Mucosa of rectum (tissue), 2 donors: ENCODE measurements at regions not wholly inside any gene's neighbourhood (a gene's known extent, or its start where the extent isn't known, plus 50 kb on each side); places are given as distances from the start of the nearest gene placed in this dataset.
"Not testable (repeated sequence)": the region's sequence is repeated elsewhere in the genome, so short reads cannot be mapped to it uniquely, and the experiment has no call there.

ENCODE experiments used
- H3K27ac ChIP-seq, 2 donors: one replicate each; pipeline ENCODE4 v1.7.0; 2013; ENCODE audit warnings: inconsistent platforms in 2 of 2, low read depth in 2 of 2, low read length in 2 of 2
- H3K27me3 ChIP-seq, 2 donors: one replicate each; pipeline ENCODE4 v1.7.0; 2013; ENCODE audit warnings: low read length in 2 of 2; ENCODE audit not compliant: control insufficient read depth in 2 of 2, insufficient read depth in 2 of 2
- H3K36me3 ChIP-seq, 2 donors: one replicate each; pipeline ENCODE4 v1.7.0; 2013; ENCODE audit warnings: low read length in 2 of 2; ENCODE audit not compliant: control insufficient read depth in 2 of 2, insufficient read depth in 2 of 2
- H3K4me1 ChIP-seq, 2 donors: one replicate each; pipeline ENCODE4 v1.7.0; 2013; ENCODE audit warnings: low read length in 2 of 2, mild to moderate bottlenecking in 1 of 2; ENCODE audit not compliant: control insufficient read depth in 2 of 2, insufficient read depth in 2 of 2
- H3K4me3 ChIP-seq, 2 donors: one replicate each; pipeline ENCODE4 v1.7.0; 2013; ENCODE audit warnings: low read length in 2 of 2
- H3K9ac ChIP-seq, 2 donors: one replicate each; pipeline ENCODE4 v1.7.0; 2013; ENCODE audit warnings: low read length in 2 of 2, low read depth in 1 of 2, mild to moderate bottlenecking in 1 of 2
- H3K9me3 ChIP-seq, 2 donors: one replicate each; pipeline ENCODE4 v1.7.0; 2013; ENCODE audit warnings: low read length in 2 of 2; ENCODE audit not compliant: control insufficient read depth in 2 of 2
- donor health status: healthy.
- donor health status: Normal muscosa, but diverticular disease.

DNA sequence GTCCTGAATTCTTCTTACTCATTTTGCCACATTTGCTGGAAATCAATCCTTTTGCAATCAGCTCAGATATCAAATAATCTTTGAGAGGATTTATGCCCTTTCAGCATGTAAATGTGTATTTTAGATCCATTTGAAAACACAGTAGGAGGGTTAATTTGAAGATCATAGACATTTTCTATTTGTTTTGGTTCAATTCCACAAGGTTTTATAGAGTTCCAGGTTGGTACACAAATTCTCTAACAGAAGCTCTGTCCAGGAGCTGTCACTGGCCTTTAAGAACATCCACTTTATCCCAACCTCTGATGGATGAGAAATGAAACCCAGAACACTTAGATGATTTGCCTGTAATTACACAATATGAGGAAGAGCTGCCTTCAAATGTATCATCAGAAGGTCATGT lies 157.3 kb upstream of the CHAC2 start:
- H3K9me3 ChIP-seq = no peaks in the 10 kb centered on the region
- no peaks in the 10 kb centered on the region for H3K27me3 ChIP-seq

DNA sequence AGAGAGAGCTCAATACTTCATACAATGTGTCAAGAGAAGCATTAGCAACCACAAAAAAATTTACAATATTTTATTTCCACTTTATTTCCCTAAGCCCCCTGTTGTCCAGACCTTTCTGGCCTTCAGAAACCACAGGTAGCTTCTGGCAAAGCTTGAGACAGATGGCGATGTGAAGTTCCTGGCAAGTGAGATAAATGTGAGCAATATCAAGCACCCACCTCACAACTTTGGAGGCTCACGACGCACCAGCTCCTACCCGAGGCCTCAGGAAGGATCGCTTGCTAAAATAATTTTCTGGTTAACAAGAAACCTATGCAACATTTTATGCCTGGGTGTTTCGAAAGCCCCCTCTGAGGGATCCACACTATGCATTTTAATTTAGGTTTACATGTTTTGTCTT lies 158.1 kb upstream of the CHAC2 start:
- H3K9me3 ChIP-seq = no peaks in the 10 kb centered on the region
- no peak overlapping the region for H3K9ac ChIP-seq

More for the DNA sequence above, 157.3 kb upstream of the CHAC2 start:
- Histone ChIP-seq H3K4me1 (no peaks in the 10 kb centered on the region), H3K9ac (no peak overlapping the region), H3K36me3 (no peaks in the 10 kb centered on the region), H3K4me3 (no peak overlapping the region), H3K27ac (no peak overlapping the region)

DNA sequence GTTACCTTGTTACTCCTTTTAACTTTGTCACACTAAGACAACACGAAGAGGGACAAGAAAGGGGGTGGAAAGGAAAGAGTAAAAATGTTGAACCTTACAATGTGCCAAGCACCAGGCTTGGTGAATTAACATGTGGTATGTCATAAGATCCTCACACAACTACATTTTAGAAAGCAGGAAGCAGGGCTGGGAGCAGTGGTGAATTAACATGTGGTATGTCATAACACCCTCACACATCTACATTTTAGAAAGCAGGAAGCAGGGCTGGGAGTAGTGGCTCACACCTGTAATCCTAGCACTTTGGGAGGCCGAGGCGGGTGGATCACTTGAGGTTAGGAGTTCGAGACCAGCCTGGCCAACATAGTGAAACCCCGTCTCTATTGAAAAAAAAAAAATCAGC lies 159.3 kb upstream of the CHAC2 start:
- no peaks in the 10 kb centered on the region for H3K36me3 ChIP-seq
- no peaks in the 10 kb centered on the region for H3K27me3 ChIP-seq
- no peak overlapping the region for H3K4me3 ChIP-seq
- H3K9ac ChIP-seq = no peak overlapping the region
- no peak overlapping the region for H3K27ac ChIP-seq
- no peaks in the 10 kb centered on the region for H3K4me1 ChIP-seq
- no peaks in the 10 kb centered on the region for H3K9me3 ChIP-seq

More for the DNA sequence above, 158.1 kb upstream of the CHAC2 start:
- Histone ChIP-seq H3K4me1 (no peaks in the 10 kb centered on the region), H3K4me3 (no peak overlapping the region), H3K27ac (no peak overlapping the region), H3K36me3 (no peaks in the 10 kb centered on the region), H3K27me3 (no peaks in the 10 kb centered on the region)

DNA sequence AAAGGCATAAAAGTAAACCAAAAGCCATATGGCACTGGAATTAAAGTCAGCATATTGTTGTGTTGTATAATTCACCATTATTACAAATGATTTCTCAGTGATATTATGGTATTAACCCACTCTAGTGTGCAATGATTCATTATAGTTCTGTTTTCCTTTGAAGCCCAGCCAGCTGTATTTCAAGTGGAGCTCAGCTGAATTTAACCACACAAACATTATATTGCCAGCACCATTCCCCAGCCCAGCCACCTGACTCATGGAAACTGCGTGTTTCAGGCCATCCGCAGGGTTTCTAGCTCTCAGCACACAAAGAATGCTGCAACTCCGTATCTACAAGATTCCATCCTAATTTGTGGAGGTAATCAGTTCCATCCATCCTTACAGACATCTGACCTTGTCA lies 166.8 kb upstream of the CHAC2 start:
- no peak overlapping the region for H3K4me3 ChIP-seq
- no peaks in the 10 kb centered on the region for H3K27me3 ChIP-seq
- H3K27ac ChIP-seq = no peak overlapping the region
- no peaks in the 10 kb centered on the region for H3K4me1 ChIP-seq
- no peaks in the 10 kb centered on the region for H3K9me3 ChIP-seq
- H3K36me3 ChIP-seq = no peaks in the 10 kb centered on the region
- H3K9ac ChIP-seq = no peak overlapping the region

DNA sequence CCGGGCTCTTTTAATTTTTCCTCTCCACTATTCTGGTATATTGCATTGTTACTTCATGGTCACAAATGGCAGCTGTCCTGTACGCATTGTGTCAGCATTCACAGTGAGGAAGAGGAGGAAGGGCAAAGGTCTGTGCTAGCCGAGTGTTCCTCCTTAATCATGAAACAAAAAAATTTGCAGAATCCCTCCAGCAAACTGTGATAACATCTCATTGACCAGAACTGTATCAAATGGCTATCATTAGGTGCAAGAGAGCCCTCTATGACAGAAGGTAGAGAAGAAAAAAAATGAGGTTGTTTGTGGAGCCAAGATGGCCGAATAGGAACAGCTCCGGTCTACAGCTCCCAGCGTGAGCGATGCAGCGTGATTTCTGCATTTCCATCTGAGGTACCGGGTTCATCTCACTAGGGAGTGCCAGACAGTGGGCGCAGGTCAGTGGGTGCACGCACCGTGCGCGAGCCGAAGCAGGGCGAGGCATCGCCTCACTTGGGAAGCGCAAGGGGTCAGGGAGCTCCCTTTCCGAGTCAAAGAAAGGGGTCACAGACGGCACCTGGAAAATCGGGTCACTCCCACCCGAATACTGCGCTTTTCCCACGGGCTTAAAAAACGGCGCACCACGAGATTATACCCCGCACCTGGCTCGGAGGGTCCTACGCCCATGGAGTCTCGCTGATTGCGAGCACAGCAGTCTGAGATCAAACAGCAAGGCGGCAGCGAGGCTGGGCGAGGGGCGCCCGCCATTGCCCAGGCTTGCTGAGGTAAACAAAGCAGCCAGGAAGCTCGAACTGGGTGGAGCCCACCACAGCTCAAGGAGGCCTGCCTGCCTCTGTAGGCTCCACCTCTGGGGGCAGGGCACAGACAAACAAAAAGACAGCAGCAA lies 180.6 kb upstream of the CHAC2 start:
- not testable (repeated sequence) for H3K27ac ChIP-seq, H3K9me3 ChIP-seq, H3K4me3 ChIP-seq, H3K9ac ChIP-seq, H3K27me3 ChIP-seq, H3K36me3 ChIP-seq, H3K4me1 ChIP-seq

DNA sequence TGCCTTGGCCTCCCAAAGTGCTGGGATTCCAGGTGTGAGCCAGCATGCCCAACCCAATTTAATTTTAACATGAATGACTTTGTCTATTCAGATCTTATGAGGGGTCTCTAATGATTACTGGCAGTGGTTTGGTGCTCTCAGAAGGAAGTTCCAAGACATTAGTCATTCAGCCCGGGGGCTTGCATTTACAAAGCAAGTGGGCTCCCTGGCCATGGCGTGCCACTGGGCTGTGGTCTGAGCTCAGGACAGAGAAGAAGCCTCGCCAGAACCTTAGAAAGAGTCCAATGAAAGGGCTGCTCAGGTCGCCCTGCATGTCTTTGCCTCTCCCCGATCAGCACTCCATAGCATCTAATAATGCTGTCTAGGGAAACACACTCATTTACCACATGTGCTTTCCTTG lies 182.6 kb upstream of the CHAC2 start:
- H3K4me3 ChIP-seq = no peak overlapping the region
- H3K27me3 ChIP-seq = no peaks in the 10 kb centered on the region
- H3K4me1 ChIP-seq = no peaks in the 10 kb centered on the region
- H3K9me3 ChIP-seq = no peaks in the 10 kb centered on the region
- H3K27ac ChIP-seq = no peak overlapping the region
- no peak overlapping the region for H3K9ac ChIP-seq
- H3K36me3 ChIP-seq = no peaks in the 10 kb centered on the region

DNA sequence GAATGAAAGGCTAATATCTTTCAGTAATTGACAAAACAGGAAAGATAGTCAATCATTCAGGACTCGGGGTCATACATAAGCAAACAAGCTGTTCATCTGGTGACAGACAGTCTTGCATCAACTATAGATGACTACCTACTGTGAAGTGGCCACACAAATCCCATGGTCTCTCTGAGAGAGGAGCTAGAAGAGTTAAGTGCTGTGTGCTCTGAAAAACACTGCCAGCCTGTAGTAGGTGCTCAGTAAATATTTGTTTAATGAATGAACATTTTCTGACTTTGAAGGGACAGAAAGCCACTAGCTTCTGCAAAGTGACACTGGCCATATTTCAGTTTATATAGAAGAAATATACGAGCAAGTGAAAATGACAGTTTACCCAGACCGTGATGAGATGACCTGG lies 184.0 kb upstream of the CHAC2 start:
- Histone ChIP-seq H3K27ac (no peak overlapping the region), H3K9ac (no peak overlapping the region), H3K4me1 (no peaks in the 10 kb centered on the region), H3K36me3 (no peaks in the 10 kb centered on the region), H3K27me3 (no peaks in the 10 kb centered on the region), H3K9me3 (no peaks in the 10 kb centered on the region), H3K4me3 (no peak overlapping the region)

DNA sequence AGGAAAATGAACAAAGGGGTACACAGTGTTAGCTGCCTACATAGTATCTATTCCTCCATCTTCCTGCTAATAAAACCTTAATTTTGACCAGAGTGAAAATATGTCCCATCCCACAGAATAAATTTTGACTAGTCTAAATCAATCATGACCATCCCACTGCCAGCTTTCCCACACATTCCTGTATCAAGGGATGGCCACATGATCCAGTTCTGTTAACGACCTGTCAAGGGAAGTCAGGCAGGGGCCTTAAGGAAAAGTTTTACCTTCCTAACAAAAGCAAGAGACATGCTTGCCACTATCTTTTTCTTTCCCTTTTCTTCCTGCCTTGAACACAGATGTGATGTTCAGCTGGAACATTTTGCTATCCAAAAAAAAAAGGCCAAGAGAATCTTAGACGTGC lies 185.0 kb upstream of the CHAC2 start:
- no peaks in the 10 kb centered on the region for H3K27me3 ChIP-seq

DNA sequence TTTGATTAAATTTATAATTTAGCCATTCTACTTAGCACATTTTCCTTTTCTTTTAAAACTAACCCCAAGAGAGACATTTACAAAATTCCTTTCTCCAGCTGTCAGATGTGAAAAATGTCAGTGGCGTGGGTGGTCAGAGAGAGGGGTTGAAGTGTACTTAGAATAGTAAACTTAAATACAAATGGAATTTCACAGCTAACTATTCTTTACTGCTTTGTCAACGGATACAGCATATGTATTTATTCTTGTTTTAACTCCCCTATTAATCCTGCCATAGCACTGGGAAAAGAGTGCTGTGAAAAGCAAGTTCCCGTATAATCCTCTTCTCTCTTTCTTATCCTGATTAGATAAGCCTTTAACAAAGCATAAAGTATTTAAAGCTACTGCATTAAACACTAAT lies 191.4 kb upstream of the CHAC2 start:
- Histone ChIP-seq H3K4me1 (no peaks in the 10 kb centered on the region), H3K9ac (no peak overlapping the region), H3K36me3 (no peaks in the 10 kb centered on the region), H3K4me3 (no peak overlapping the region), H3K9me3 (no peaks in the 10 kb centered on the region), H3K27ac (no peak overlapping the region), H3K27me3 (no peaks in the 10 kb centered on the region)

More for the DNA sequence above, 185.0 kb upstream of the CHAC2 start:
- Histone ChIP-seq H3K4me3 (no peak overlapping the region), H3K27ac (no peak overlapping the region), H3K9me3 (no peaks in the 10 kb centered on the region), H3K36me3 (no peaks in the 10 kb centered on the region), H3K4me1 (no peaks in the 10 kb centered on the region), H3K9ac (no peak overlapping the region)

DNA sequence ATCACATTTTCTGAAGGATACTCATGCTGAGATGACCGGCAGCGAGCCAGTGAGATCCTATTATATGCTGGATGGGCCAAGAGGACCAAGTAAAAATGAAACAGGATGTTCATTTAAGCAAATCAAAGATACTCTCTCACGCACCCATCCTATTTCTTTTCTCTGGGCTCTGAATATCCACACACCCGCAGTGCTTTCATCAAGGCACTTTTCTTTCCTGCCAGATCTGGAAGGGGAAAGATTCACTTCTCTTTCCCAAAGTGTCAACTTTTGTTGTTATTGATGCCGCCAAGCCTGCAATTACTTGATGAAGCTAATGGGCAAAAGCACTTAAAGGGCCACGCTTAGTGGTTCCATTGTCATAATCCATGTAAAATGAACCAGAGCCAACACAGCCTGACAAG lies 191.9 kb upstream of the CHAC2 start:
- Histone ChIP-seq H3K27me3 (no peaks in the 10 kb centered on the region), H3K27ac (no peak overlapping the region), H3K4me3 (no peak overlapping the region), H3K9me3 (no peaks in the 10 kb centered on the region), H3K9ac (no peak overlapping the region), H3K4me1 (no peaks in the 10 kb centered on the region), H3K36me3 (no peaks in the 10 kb centered on the region)
